ENCODE measurements at regions not wholly inside any gene's neighbourhood (a gene's known extent, or its start where the extent isn't known, plus 50 kb on each side); places are given as distances from the start of the nearest gene placed in this dataset.

- Histone ChIP-seq H3K4me3 (ENCODE audit: low read length) (no peak overlapping the region), H3K4me1 (ENCODE audit: low read length) (no peaks in the 10 kb centered on the region), H3K27ac (ENCODE audit: low read length) (no peak overlapping the region), H4K20me1 (ENCODE audit: insufficient read depth, low read length) (no peaks in the 10 kb centered on the region), H3K36me3 (replicated peaks; ENCODE audit: low read depth, low read length) (no peaks in the 10 kb centered on the region), H2AFZ (ENCODE audit: low read depth, low read length) (no peak overlapping the region), H3K9ac (ENCODE audit: low read length) (no peak overlapping the region), H3K79me2 (ENCODE audit: low read length) (no peaks in the 10 kb centered on the region), H3K4me2 (ENCODE audit: low read length) (no peak overlapping the region), H3K9me3 (ENCODE audit: insufficient read depth, low read length) (no peaks in the 10 kb centered on the region), H3K27me3 (ENCODE audit: low read depth, low read length) (no peaks in the 10 kb centered on the region)
- TF ChIP-seq EZH2phosphoT487 (IDR thresholded peaks at IDR 0.05; ENCODE audit: low read depth) (no peak), CTCF (IDR thresholded peaks at IDR 0.05; ENCODE audit: low read depth, low read length) (no peak)
These were observed 140.7 kb upstream of the HABP2 start for GRCh38 chr10:113412161-113412560.

- Histone ChIP-seq H3K79me2 (ENCODE audit: low read length) (no peaks in the 10 kb centered on the region), H3K9ac (ENCODE audit: low read length) (no peak overlapping the region), H3K27ac (ENCODE audit: low read length) (no peak overlapping the region), H3K36me3 (replicated peaks; ENCODE audit: low read depth, low read length) (no peaks in the 10 kb centered on the region), H3K4me1 (ENCODE audit: low read length) (no peaks in the 10 kb centered on the region), H3K27me3 (ENCODE audit: low read depth, low read length) (no peaks in the 10 kb centered on the region), H4K20me1 (ENCODE audit: insufficient read depth, low read length) (no peaks in the 10 kb centered on the region), H3K4me2 (ENCODE audit: low read length) (no peak overlapping the region), H2AFZ (ENCODE audit: low read depth, low read length) (no peak overlapping the region), H3K4me3 (ENCODE audit: low read length) (no peak overlapping the region), H3K9me3 (ENCODE audit: insufficient read depth, low read length) (no peaks in the 10 kb centered on the region)
- TF ChIP-seq EZH2phosphoT487 (IDR thresholded peaks at IDR 0.05; ENCODE audit: low read depth) (no peak), CTCF (IDR thresholded peaks at IDR 0.05; ENCODE audit: low read depth, low read length) (no peak)
These were observed 138.3 kb upstream of the HABP2 start for GRCh38 chr10:113414543-113414942.

GRCh38 chr10:113415246-113415645, 137.6 kb upstream of the HABP2 start:
- Histone ChIP-seq H3K4me2 (ENCODE audit: low read length) (no peak overlapping the region), H4K20me1 (ENCODE audit: insufficient read depth, low read length) (no peaks in the 10 kb centered on the region), H2AFZ (ENCODE audit: low read depth, low read length) (no peak overlapping the region)

GRCh38 chr10:113420057-113420732, 132.7 kb upstream of the HABP2 start:
- Histone ChIP-seq H3K4me1 (ENCODE audit: low read length) (no peaks in the 10 kb centered on the region), H4K20me1 (ENCODE audit: insufficient read depth, low read length) (no peaks in the 10 kb centered on the region), H3K9ac (ENCODE audit: low read length) (no peak overlapping the region), H3K79me2 (ENCODE audit: low read length) (no peaks in the 10 kb centered on the region), H3K27me3 (ENCODE audit: low read depth, low read length) (no peaks in the 10 kb centered on the region), H3K27ac (ENCODE audit: low read length) (no peak overlapping the region), H3K36me3 (replicated peaks; ENCODE audit: low read depth, low read length) (no peaks in the 10 kb centered on the region), H3K4me3 (ENCODE audit: low read length) (no peak overlapping the region), H3K9me3 (ENCODE audit: insufficient read depth, low read length) (no peaks in the 10 kb centered on the region), H3K4me2 (ENCODE audit: low read length) (no peak overlapping the region), H2AFZ (ENCODE audit: low read depth, low read length) (no peak overlapping the region)
- no peak for TF ChIP-seq CTCF (IDR thresholded peaks at IDR 0.05; ENCODE audit: low read depth, low read length)
- TF ChIP-seq EZH2phosphoT487 (IDR thresholded peaks at IDR 0.05; ENCODE audit: low read depth) = no peak

More at GRCh38 chr10:113415246-113415645, 137.6 kb upstream of the HABP2 start:
- H3K4me3 ChIP-seq (ENCODE audit: low read length) = no peak overlapping the region
- H3K9me3 ChIP-seq (ENCODE audit: insufficient read depth, low read length) = no peaks in the 10 kb centered on the region
- TF ChIP-seq EZH2phosphoT487 (IDR thresholded peaks at IDR 0.05; ENCODE audit: low read depth) (no peak), CTCF (IDR thresholded peaks at IDR 0.05; ENCODE audit: low read depth, low read length) (no peak)
- no peaks in the 10 kb centered on the region for H3K79me2 ChIP-seq (ENCODE audit: low read length)
- H3K4me1 ChIP-seq (ENCODE audit: low read length) = no peaks in the 10 kb centered on the region
- no peaks in the 10 kb centered on the region for H3K27me3 ChIP-seq (ENCODE audit: low read depth, low read length)
- H3K27ac ChIP-seq (ENCODE audit: low read length) = no peak overlapping the region
- H3K9ac ChIP-seq (ENCODE audit: low read length) = no peak overlapping the region
- no peaks in the 10 kb centered on the region for H3K36me3 ChIP-seq (replicated peaks; ENCODE audit: low read depth, low read length)

Data from OCI-LY3 (cell line).